Endodermal cell (in vitro differentiated cells): ENCODE measurements at regions not wholly inside any gene's neighbourhood (a gene's known extent, or its start where the extent isn't known, plus 50 kb on each side); places are given as distances from the start of the nearest gene placed in this dataset.

ENCODE experiments used
- DNase-seq: peaks from one replicate; pipeline ENCODE4 v3.0.0-alpha.2; 2017
- H3K27ac ChIP-seq: 2 replicates; pipeline ENCODE4 v1.5.1; 2013; ENCODE audit warnings: mild to moderate bottlenecking, low read depth, low read length, moderate library complexity
- H3K27me3 ChIP-seq: 2 replicates; pipeline ENCODE4 v1.6.1; 2013; ENCODE audit warnings: mild to moderate bottlenecking, low read length, moderate library complexity; ENCODE audit not compliant: insufficient read depth, control insufficient read depth, poor library complexity, severe bottlenecking
- H3K36me3 ChIP-seq: 2 replicates; pipeline ENCODE4 v1.7.0; 2013; ENCODE audit warnings: mild to moderate bottlenecking, low read length, moderate library complexity; ENCODE audit not compliant: control insufficient read depth, insufficient read depth
- H3K4me1 ChIP-seq: one replicate; pipeline ENCODE4 v1.7.0; 2013; ENCODE audit warnings: low read length; ENCODE audit not compliant: control insufficient read depth, insufficient read depth
- H3K4me3 ChIP-seq: 2 replicates; pipeline ENCODE4 v1.5.1; 2013; ENCODE audit warnings: mild to moderate bottlenecking, low read length, moderate library complexity
- H3K9ac ChIP-seq: 2 replicates; pipeline ENCODE4 v1.6.1; 2013; ENCODE audit warnings: mild to moderate bottlenecking, low read length, moderate library complexity; ENCODE audit not compliant: poor library complexity, severe bottlenecking; ENCODE audit errors: extremely low read depth
- H3K9me3 ChIP-seq: 2 replicates; pipeline ENCODE4 v1.6.1; 2013; ENCODE audit warnings: mild to moderate bottlenecking, low read length, moderate library complexity; ENCODE audit not compliant: control insufficient read depth
- H3K27ac Mint-ChIP-seq: 2 replicates; pipeline ENCODE4 v1.8.0; 2020; ENCODE audit warnings: mixed read lengths
- H3K27me3 Mint-ChIP-seq: 2 replicates; pipeline ENCODE4 v1.8.0; 2021; ENCODE audit warnings: mild to moderate bottlenecking, mixed read lengths; ENCODE audit not compliant: insufficient read depth
- H3K36me3 Mint-ChIP-seq: 2 replicates; pipeline ENCODE4 v1.8.0; 2020; ENCODE audit warnings: low read depth, mixed read lengths
- H3K4me1 Mint-ChIP-seq: 2 replicates; pipeline ENCODE4 v1.8.0; 2020; ENCODE audit warnings: mixed read lengths
- H3K4me3 Mint-ChIP-seq: 2 replicates; pipeline ENCODE4 v1.8.0; 2020; ENCODE audit warnings: mild to moderate bottlenecking, moderate library complexity, mixed read lengths
- H3K9me3 Mint-ChIP-seq: 2 replicates; pipeline ENCODE4 v1.8.0; 2020; ENCODE audit warnings: mild to moderate bottlenecking, mixed read lengths
- CTCF ChIP-seq: fragments of 200-600 bp; sonication (generic); conservative IDR thresholded peaks from 2 replicates; pipeline ENCODE4 v1.5.0; 2021; ENCODE audit warnings: antibody characterized with exemption, mild to moderate bottlenecking
- WGBS, 2 experiments: methylation state at CpG; one replicate each; pipeline versions ENCODE4 v1.1.5 to v1.1.7; 2013; ENCODE audit warnings: missing lambda C conversion rate in 2 of 2, mixed read lengths in 1 of 2; ENCODE audit not compliant: insufficient coverage in 1 of 2, insufficient read length in 1 of 2; 5-methylcytosine and 5-hydroxymethylcytosine counted together

GRCh38 chr10:83862723-83863122, 276.6 kb upstream of the GHITM start:
- TF ChIP-seq CTCF = no peak
- Histone ChIP-seq H3K27me3 (no peaks in the 10 kb centered on the region), H3K4me3 (no peak overlapping the region), H3K36me3 (no peaks in the 10 kb centered on the region), H3K27ac (no peak overlapping the region), H3K9me3 (no peaks in the 10 kb centered on the region), H3K9ac (no peak overlapping the region), H3K4me1 (no peaks in the 10 kb centered on the region)
- H3K4me3 Mint-ChIP-seq = no peak overlapping the region
- H3K27ac Mint-ChIP-seq = no peak overlapping the region
- H3K9me3 Mint-ChIP-seq = no peaks in the 10 kb centered on the region
- no peak for DNase-seq
- no peaks in the 10 kb centered on the region for H3K4me1 Mint-ChIP-seq
- peaks cover 12% of the 10 kb centered on the region for H3K27me3 Mint-ChIP-seq
- no peaks in the 10 kb centered on the region for H3K36me3 Mint-ChIP-seq

GRCh38 chr10:83863283-83863966, 275.9 kb upstream of the GHITM start:
- H3K9me3 Mint-ChIP-seq = no peaks in the 10 kb centered on the region
- H3K4me1 Mint-ChIP-seq = no peaks in the 10 kb centered on the region
- no peak overlapping the region for H3K4me3 ChIP-seq
- no peaks in the 10 kb centered on the region for H3K36me3 Mint-ChIP-seq
- no peak overlapping the region for H3K27ac Mint-ChIP-seq
- DNase-seq = no peak
- H3K27me3 Mint-ChIP-seq = peaks cover 14% of the 10 kb centered on the region
- TF ChIP-seq CTCF = no peak
- H3K36me3 ChIP-seq = no peaks in the 10 kb centered on the region
- H3K9me3 ChIP-seq = no peaks in the 10 kb centered on the region
- H3K27ac ChIP-seq = no peak overlapping the region
- no peaks in the 10 kb centered on the region for H3K4me1 ChIP-seq
- H3K9ac ChIP-seq = no peak overlapping the region
- H3K27me3 ChIP-seq = no peaks in the 10 kb centered on the region
- no peak overlapping the region for H3K4me3 Mint-ChIP-seq
- 93 to 96% methylated on average over 6 to 7 of the region's 7 CpGs for WGBS, 2 experiments

- no peak overlapping the region for H3K27ac ChIP-seq
- no peaks in the 10 kb centered on the region for H3K9me3 ChIP-seq
- peaks cover 5% of the 10 kb centered on the region for H3K4me1 ChIP-seq
- Mint-ChIP-seq H3K27me3 (peaks cover 13% of the 10 kb centered on the region), H3K9me3 (no peaks in the 10 kb centered on the region), H3K4me3 (no peak overlapping the region), H3K4me1 (peaks cover 17% of the 10 kb centered on the region), H3K27ac (no peak overlapping the region), H3K36me3 (no peaks in the 10 kb centered on the region)
- H3K4me3 ChIP-seq = no peak overlapping the region
- DNase-seq = no peak
- WGBS, 2 experiments = 91 to 96% methylated on average over 4 to 6 of the region's 6 CpGs
- H3K27me3 ChIP-seq = no peaks in the 10 kb centered on the region
- no peak overlapping the region for H3K9ac ChIP-seq
- H3K36me3 ChIP-seq = no peaks in the 10 kb centered on the region
- TF ChIP-seq CTCF = no peak
These were observed 269.4 kb upstream of the GHITM start for GRCh38 chr10:83869898-83870297.
